GM23338 (cell line): ENCODE measurements at regions not wholly inside any gene's neighbourhood (a gene's known extent, or its start where the extent isn't known, plus 50 kb on each side); places are given as distances from the start of the nearest gene placed in this dataset.

Experiments used
- ATAC-seq: fragments of 200-7000 bp; cut with Tn5 transposase; 3 replicates; pipeline ENCODE4 v1.9.1; 2020
- DNase-seq: peaks from one replicate; pipeline ENCODE4 v3.0.0-alpha.2; 2015; ENCODE audit warnings: low spot score
- H2AFZ ChIP-seq: fragments of 200-600 bp; sonication (generic); 2 replicates; pipeline ENCODE4 v1.8.0; 2016; ENCODE audit warnings: antibody characterized with exemption, mild to moderate bottlenecking, moderate library complexity
- H3F3A ChIP-seq: fragments of 200-600 bp; sonication (generic); replicated peaks from 2 replicates; pipeline ENCODE4 v1.8.0; 2017; ENCODE audit warnings: antibody characterized with exemption, mixed run types, low read depth
- H3K27ac ChIP-seq: fragments of 200-600 bp; sonication (generic); 2 replicates; pipeline ENCODE4 v1.6.1; 2016; ENCODE audit warnings: low read depth
- H3K27me3 ChIP-seq: fragments of 200-600 bp; sonication (generic); 2 replicates; pipeline ENCODE4 v1.8.0; 2016; ENCODE audit warnings: mild to moderate bottlenecking, mixed run types, moderate library complexity; ENCODE audit not compliant: insufficient read depth
- H3K36me3 ChIP-seq: fragments of 200-600 bp; sonication (generic); 2 replicates; pipeline ENCODE4 v1.8.0; 2016; ENCODE audit warnings: mild to moderate bottlenecking; ENCODE audit not compliant: insufficient read depth
- H3K4me1 ChIP-seq: fragments of 200-600 bp; sonication (generic); 2 replicates; pipeline ENCODE4 v1.8.0; 2016; ENCODE audit warnings: mild to moderate bottlenecking, moderate library complexity; ENCODE audit not compliant: insufficient read depth
- H3K4me2 ChIP-seq: fragments of 200-600 bp; sonication (generic); 2 replicates; pipeline ENCODE4 v1.7.1; 2017; ENCODE audit warnings: mixed run types
- H3K4me3 ChIP-seq: fragments of 200-600 bp; sonication (generic); 2 replicates; pipeline ENCODE4 v1.6.1; 2016; ENCODE audit warnings: mixed run types
- H3K79me2 ChIP-seq: fragments of 200-600 bp; sonication (generic); replicated peaks from 2 replicates; pipeline ENCODE4 v1.8.0; 2017; ENCODE audit warnings: mild to moderate bottlenecking; ENCODE audit not compliant: insufficient read depth
- H3K9me2 ChIP-seq: fragments of 200-600 bp; sonication (generic); 2 replicates; pipeline ENCODE4 v1.8.0; 2017; ENCODE audit not compliant: insufficient read depth
- H4K20me1 ChIP-seq: fragments of 200-600 bp; sonication (generic); replicated peaks from 2 replicates; pipeline ENCODE4 v1.8.0; 2017; ENCODE audit warnings: mild to moderate bottlenecking; ENCODE audit not compliant: insufficient read depth
- H3K27ac Mint-ChIP-seq: 2 replicates; pipeline ENCODE4 v1.8.0; 2020; ENCODE audit warnings: inconsistent platforms, mild to moderate bottlenecking, moderate library complexity, mixed read lengths
- H3K27me3 Mint-ChIP-seq: 3 replicates; pipeline ENCODE4 v1.8.0; 2022; ENCODE audit warnings: low read depth, mild to moderate bottlenecking, moderate library complexity, mixed read lengths, inconsistent platforms; ENCODE audit not compliant: insufficient read depth, poor library complexity
- H3K36me3 Mint-ChIP-seq: 3 replicates; pipeline ENCODE4 v1.8.0; 2021; ENCODE audit warnings: low read depth, mild to moderate bottlenecking, inconsistent platforms, moderate library complexity, mixed read lengths
- H3K4me1 Mint-ChIP-seq: 3 replicates; pipeline ENCODE4 v1.8.0; 2020; ENCODE audit warnings: mild to moderate bottlenecking, inconsistent platforms, mixed read lengths
- H3K4me3 Mint-ChIP-seq: 3 replicates; pipeline ENCODE4 v1.8.0; 2021; ENCODE audit warnings: moderate library complexity, mild to moderate bottlenecking, inconsistent platforms, mixed read lengths
- H3K9me3 Mint-ChIP-seq: 3 replicates; pipeline ENCODE4 v1.8.0; 2020; ENCODE audit warnings: moderate library complexity, mild to moderate bottlenecking, inconsistent platforms, mixed read lengths
- CREB1 ChIP-seq: fragments of 250-450 bp; sonication (Bioruptor Pico); IDR thresholded peaks from 2 replicates; pipeline ENCODE4 v1.5.0; 2020; ENCODE audit warnings: low read depth, mild to moderate bottlenecking, moderate library complexity
- EZH2 ChIP-seq: fragments of 200-600 bp; sonication (generic); IDR thresholded peaks from one replicate; pipeline ENCODE4 v1.8.0; 2017; ENCODE audit warnings: antibody characterized with exemption, mild to moderate bottlenecking, low read depth; ENCODE audit not compliant: unreplicated experiment
- EZH2phosphoT487 ChIP-seq: fragments of 200-600 bp; sonication (generic); IDR thresholded peaks from one replicate; pipeline ENCODE4 v1.8.1; 2018; ENCODE audit warnings: antibody characterized with exemption; ENCODE audit not compliant: unreplicated experiment
- JUNB ChIP-seq: IDR thresholded peaks from one replicate; pipeline ENCODE4 v1.6.1; 2016; ENCODE audit warnings: antibody characterized with exemption; ENCODE audit not compliant: unreplicated experiment
- NANOG ChIP-seq: IDR thresholded peaks from 2 replicates; pipeline ENCODE4 v1.6.1; 2016; ENCODE audit warnings: antibody characterized with exemption, borderline replicate concordance
- POLR2AphosphoS5 ChIP-seq: IDR thresholded peaks from 2 replicates; pipeline ENCODE4 v1.6.1; 2016; ENCODE audit warnings: antibody characterized with exemption, low read depth
- STAT1 ChIP-seq: IDR thresholded peaks from one replicate; pipeline ENCODE4 v1.6.1; 2016; ENCODE audit warnings: antibody characterized with exemption; ENCODE audit not compliant: unreplicated experiment
- ZNF114 ChIP-seq: fragments of 250-450 bp; sonication (Bioruptor Pico); IDR thresholded peaks from 2 replicates; pipeline ENCODE4 v1.5.0; 2020; ENCODE audit warnings: mild to moderate bottlenecking, moderate library complexity
- ZNF331 ChIP-seq: fragments of 250-450 bp; sonication (Bioruptor Pico); IDR thresholded peaks from 2 replicates; pipeline ENCODE4 v1.5.0; 2020; ENCODE audit warnings: low read depth, mild to moderate bottlenecking, moderate library complexity
- TF ChIP-seq, protein P1 (sequence below): IDR thresholded peaks from one replicate; pipeline ENCODE4 v1.6.1; 2018; ENCODE audit warnings: antibody characterized with exemption; ENCODE audit not compliant: unreplicated experiment
- TF ChIP-seq, protein P2 (sequence below), 2 experiments: fragments of 200-600 bp in 1 of 2; sonication (generic) in 1 of 2; conservative IDR thresholded peaks; 2 replicates each; pipeline versions ENCODE4 v1.5.1 to v1.6.1; 2016 to 2017; ENCODE audit warnings: antibody characterized with exemption in 2 of 2, low read depth in 2 of 2, mild to moderate bottlenecking in 2 of 2, moderate library complexity in 1 of 2

DNA sequence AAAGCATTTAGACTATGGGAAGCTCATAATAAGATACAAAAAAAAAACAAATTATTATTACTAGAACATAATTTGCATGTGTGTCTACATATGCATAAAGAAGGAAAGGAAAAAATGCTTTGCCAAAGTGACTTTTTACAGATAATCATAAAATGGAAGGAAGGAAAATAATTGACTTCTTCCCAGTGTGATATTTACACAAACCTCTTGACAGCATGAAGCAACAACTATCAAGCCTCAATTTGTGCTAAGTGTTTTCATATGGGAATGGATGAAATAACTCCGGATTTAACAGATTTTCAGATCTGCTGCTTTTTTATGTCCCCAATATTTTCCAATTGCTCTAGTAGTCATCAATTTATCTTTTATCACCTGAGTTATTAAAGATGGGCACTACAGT is 275.9 kb upstream of the REG3G start (continued):
- TF ChIP-seq, protein P1, sequence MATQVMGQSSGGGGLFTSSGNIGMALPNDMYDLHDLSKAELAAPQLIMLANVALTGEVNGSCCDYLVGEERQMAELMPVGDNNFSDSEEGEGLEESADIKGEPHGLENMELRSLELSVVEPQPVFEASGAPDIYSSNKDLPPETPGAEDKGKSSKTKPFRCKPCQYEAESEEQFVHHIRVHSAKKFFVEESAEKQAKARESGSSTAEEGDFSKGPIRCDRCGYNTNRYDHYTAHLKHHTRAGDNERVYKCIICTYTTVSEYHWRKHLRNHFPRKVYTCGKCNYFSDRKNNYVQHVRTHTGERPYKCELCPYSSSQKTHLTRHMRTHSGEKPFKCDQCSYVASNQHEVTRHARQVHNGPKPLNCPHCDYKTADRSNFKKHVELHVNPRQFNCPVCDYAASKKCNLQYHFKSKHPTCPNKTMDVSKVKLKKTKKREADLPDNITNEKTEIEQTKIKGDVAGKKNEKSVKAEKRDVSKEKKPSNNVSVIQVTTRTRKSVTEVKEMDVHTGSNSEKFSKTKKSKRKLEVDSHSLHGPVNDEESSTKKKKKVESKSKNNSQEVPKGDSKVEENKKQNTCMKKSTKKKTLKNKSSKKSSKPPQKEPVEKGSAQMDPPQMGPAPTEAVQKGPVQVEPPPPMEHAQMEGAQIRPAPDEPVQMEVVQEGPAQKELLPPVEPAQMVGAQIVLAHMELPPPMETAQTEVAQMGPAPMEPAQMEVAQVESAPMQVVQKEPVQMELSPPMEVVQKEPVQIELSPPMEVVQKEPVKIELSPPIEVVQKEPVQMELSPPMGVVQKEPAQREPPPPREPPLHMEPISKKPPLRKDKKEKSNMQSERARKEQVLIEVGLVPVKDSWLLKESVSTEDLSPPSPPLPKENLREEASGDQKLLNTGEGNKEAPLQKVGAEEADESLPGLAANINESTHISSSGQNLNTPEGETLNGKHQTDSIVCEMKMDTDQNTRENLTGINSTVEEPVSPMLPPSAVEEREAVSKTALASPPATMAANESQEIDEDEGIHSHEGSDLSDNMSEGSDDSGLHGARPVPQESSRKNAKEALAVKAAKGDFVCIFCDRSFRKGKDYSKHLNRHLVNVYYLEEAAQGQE = no peak
- TF ChIP-seq ZNF114 (CRISPR knock-in tag) (no peak), EZH2 (no peak), NANOG (no peak)
- TF ChIP-seq, protein P2, sequence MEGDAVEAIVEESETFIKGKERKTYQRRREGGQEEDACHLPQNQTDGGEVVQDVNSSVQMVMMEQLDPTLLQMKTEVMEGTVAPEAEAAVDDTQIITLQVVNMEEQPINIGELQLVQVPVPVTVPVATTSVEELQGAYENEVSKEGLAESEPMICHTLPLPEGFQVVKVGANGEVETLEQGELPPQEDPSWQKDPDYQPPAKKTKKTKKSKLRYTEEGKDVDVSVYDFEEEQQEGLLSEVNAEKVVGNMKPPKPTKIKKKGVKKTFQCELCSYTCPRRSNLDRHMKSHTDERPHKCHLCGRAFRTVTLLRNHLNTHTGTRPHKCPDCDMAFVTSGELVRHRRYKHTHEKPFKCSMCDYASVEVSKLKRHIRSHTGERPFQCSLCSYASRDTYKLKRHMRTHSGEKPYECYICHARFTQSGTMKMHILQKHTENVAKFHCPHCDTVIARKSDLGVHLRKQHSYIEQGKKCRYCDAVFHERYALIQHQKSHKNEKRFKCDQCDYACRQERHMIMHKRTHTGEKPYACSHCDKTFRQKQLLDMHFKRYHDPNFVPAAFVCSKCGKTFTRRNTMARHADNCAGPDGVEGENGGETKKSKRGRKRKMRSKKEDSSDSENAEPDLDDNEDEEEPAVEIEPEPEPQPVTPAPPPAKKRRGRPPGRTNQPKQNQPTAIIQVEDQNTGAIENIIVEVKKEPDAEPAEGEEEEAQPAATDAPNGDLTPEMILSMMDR (conservative IDR thresholded peaks at IDR 0.05; ENCODE audit: low read depth in 2 of 2) = no peak

DNA sequence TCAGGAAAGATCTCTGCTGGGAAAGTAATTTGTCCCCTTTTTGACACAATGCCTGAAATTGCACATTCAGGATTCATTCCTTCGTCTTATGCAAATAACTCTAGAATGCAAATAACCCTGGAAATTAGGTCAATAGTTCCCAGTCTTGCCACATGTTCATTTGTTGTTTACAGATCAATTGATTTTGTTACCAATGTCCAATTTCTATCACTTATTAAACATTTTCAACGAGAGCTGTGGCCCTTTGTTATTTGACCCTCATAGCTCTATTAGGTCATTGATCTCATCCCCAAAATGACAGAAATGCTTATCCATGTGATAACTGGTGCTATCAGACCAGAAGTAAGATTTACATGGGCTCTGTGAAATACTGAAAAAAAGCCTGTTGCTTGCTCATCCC is 275.3 kb upstream of the REG3G start:
- H3K4me3 ChIP-seq = no peak overlapping the region
- no peak for ATAC-seq
- no peaks in the 10 kb centered on the region for H3K36me3 ChIP-seq
- no peaks in the 10 kb centered on the region for H4K20me1 ChIP-seq
- Mint-ChIP-seq H3K9me3 (no peaks in the 10 kb centered on the region), H3K36me3 (no peaks in the 10 kb centered on the region), H3K27ac (no peak overlapping the region), H3K4me1 (no peaks in the 10 kb centered on the region), H3K27me3 (no peaks in the 10 kb centered on the region), H3K4me3 (no peak overlapping the region)
- no peaks in the 10 kb centered on the region for H3F3A ChIP-seq
- H3K79me2 ChIP-seq = no peaks in the 10 kb centered on the region
- no peaks in the 10 kb centered on the region for H3K27me3 ChIP-seq
- no peak overlapping the region for H3K4me2 ChIP-seq
- no peaks in the 10 kb centered on the region for H3K9me2 ChIP-seq
- DNase-seq = no peak
- H3K27ac ChIP-seq = no peak overlapping the region
- H3K4me1 ChIP-seq = no peaks in the 10 kb centered on the region
- no peak overlapping the region for H2AFZ ChIP-seq
- TF ChIP-seq ZNF114 (CRISPR knock-in tag) (no peak), CREB1 (CRISPR knock-in tag) (no peak), EZH2 (no peak), STAT1 (no peak), JUNB (no peak), EZH2phosphoT487 (no peak), POLR2AphosphoS5 (no peak), ZNF331 (no peak)
- TF ChIP-seq, protein P1 = no peak
- TF ChIP-seq, protein P2 (conservative IDR thresholded peaks at IDR 0.05; ENCODE audit: low read depth in 2 of 2) = no peak
